ENCODE measurements at regions not wholly inside any gene's neighbourhood (a gene's known extent, or its start where the extent isn't known, plus 50 kb on each side); places are given as distances from the start of the nearest gene placed in this dataset.

- DNase-seq (ENCODE audit: missing footprints), result no peak
- ATAC-seq, result no peak
- intact Hi-C loops (cut with DNase I), result no loop called here
Observed at GRCh38 chr2:15700599-15701340, 109.1 kb downstream of the DDX1 start.

GRCh38 chr2:15701341-15701907 lies 109.8 kb downstream of the DDX1 start:
- no peak for DNase-seq (ENCODE audit: missing footprints)
- intact Hi-C loops (cut with DNase I), result no loop called here
- no peak for ATAC-seq

- intact Hi-C loops (cut with DNase I), result no loop called here
- no peak for ATAC-seq
- no peak for DNase-seq (ENCODE audit: missing footprints)
Observed at GRCh38 chr2:15701991-15702390, 110.3 kb downstream of the DDX1 start.

- DNase-seq (ENCODE audit: missing footprints) (no peak), ATAC-seq (no peak)
- intact Hi-C loops (cut with DNase I), result no loop called here
Observed at GRCh38 chr2:15702452-15702851, 110.8 kb downstream of the DDX1 start.

- intact Hi-C loops (cut with DNase I), result no loop called here
- ATAC-seq, result no peak
- DNase-seq (ENCODE audit: missing footprints), result no peak
Observed at GRCh38 chr2:15703365-15703869, 111.7 kb downstream of the DDX1 start.

- DNase-seq (ENCODE audit: missing footprints) (no peak), ATAC-seq (peak; percentile 43)
- intact Hi-C loops (cut with DNase I), result no loop called here
Observed at GRCh38 chr2:15704086-15704787, 112.6 kb downstream of the DDX1 start.

- intact Hi-C loops (cut with DNase I), result no loop called here
- no peak for ATAC-seq
- no peak for DNase-seq (ENCODE audit: missing footprints)
Observed at GRCh38 chr2:15704788-15705115, 113.1 kb downstream of the DDX1 start.

GRCh38 chr2:15705310-15705709 lies 113.6 kb downstream of the DDX1 start:
- no peak for DNase-seq (ENCODE audit: missing footprints)
- intact Hi-C loops (cut with DNase I), result no loop called here
- ATAC-seq, result no peak

GRCh38 chr2:15705839-15706386 lies 114.2 kb downstream of the DDX1 start:
- intact Hi-C loops (cut with DNase I), result no loop called here
- DNase-seq (ENCODE audit: missing footprints), result no peak
- ATAC-seq, result no peak

GRCh38 chr2:15706424-15706823 lies 114.8 kb downstream of the DDX1 start:
- ATAC-seq (no peak), DNase-seq (ENCODE audit: missing footprints) (no peak)
- intact Hi-C loops (cut with DNase I), result no loop called here

GRCh38 chr2:15706986-15707632 lies 115.4 kb downstream of the DDX1 start:
- ATAC-seq (no peak), DNase-seq (ENCODE audit: missing footprints) (no peak)
- intact Hi-C loops (cut with DNase I), result no loop called here

- no peak for DNase-seq (ENCODE audit: missing footprints)
- ATAC-seq, result no peak
- intact Hi-C loops (cut with DNase I), result no loop called here
Observed at GRCh38 chr2:15708161-15708560, 116.5 kb downstream of the DDX1 start.

- intact Hi-C loops (cut with DNase I), result no loop called here
- DNase-seq (ENCODE audit: missing footprints) (no peak), ATAC-seq (no peak)
Observed at GRCh38 chr2:15708865-15709820, 117.5 kb downstream of the DDX1 start.

- ATAC-seq, result no peak
- intact Hi-C loops (cut with DNase I), result no loop called here
Observed at GRCh38 chr2:15711126-15711860, 119.6 kb downstream of the DDX1 start.

GRCh38 chr2:15712551-15713342 lies 121.1 kb downstream of the DDX1 start:
- intact Hi-C loops (cut with DNase I), result no loop called here
- ATAC-seq, result no peak
- DNase-seq (ENCODE audit: missing footprints), result no peak

More at GRCh38 chr2:15711126-15711860, 119.6 kb downstream of the DDX1 start:
- no peak for DNase-seq (ENCODE audit: missing footprints)

GRCh38 chr2:15713475-15713874 lies 121.8 kb downstream of the DDX1 start:
- ATAC-seq (no peak), DNase-seq (ENCODE audit: missing footprints) (no peak)
- intact Hi-C loops (cut with DNase I), result no loop called here

GRCh38 chr2:15714002-15714401 lies 122.3 kb downstream of the DDX1 start:
- ATAC-seq (no peak), DNase-seq (ENCODE audit: missing footprints) (no peak)
- intact Hi-C loops (cut with DNase I), result no loop called here

Data from Right ventricle myocardium inferior (tissue), 1 donor.